ENCODE measurements at regions not wholly inside any gene's neighbourhood (a gene's known extent, or its start where the extent isn't known, plus 50 kb on each side); places are given as distances from the start of the nearest gene placed in this dataset.
"Not testable (repeated sequence)": the region's sequence is repeated elsewhere in the genome, so short reads cannot be mapped to it uniquely, and the experiment has no call there.

DNA sequence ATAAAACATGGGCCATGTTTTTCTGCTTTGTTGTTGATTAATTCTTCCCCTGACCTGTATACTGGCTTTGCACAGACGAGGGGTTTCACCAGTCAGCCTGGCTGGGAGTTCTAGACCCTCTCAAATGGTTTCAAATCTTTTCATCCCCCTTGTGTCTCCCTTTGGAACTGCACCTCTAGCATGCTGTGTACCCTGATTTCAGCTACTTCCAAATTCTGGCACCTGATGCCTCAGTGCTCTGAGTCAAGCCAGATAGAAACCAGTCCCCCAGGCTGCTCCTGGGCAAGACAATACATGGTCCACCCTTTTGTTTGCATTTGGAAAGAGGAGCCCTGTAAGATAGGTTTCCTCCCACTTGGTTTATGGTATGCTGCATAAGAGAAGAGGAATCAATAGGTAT, 290.2 kb downstream of the BTBD3 start:
- no peaks in the 10 kb centered on the region for H3K27me3 Mint-ChIP-seq
- no peak overlapping the region for H3K4me3 Mint-ChIP-seq
- no peak overlapping the region for H3K27ac Mint-ChIP-seq
- H3K4me1 Mint-ChIP-seq: no peaks in the 10 kb centered on the region
- peaks cover 11% of the 10 kb centered on the region for H3K9me3 Mint-ChIP-seq
- H3K36me3 Mint-ChIP-seq (ENCODE audit: low read depth): no peaks in the 10 kb centered on the region
- ATAC-seq (replicated peaks): no peak

DNA sequence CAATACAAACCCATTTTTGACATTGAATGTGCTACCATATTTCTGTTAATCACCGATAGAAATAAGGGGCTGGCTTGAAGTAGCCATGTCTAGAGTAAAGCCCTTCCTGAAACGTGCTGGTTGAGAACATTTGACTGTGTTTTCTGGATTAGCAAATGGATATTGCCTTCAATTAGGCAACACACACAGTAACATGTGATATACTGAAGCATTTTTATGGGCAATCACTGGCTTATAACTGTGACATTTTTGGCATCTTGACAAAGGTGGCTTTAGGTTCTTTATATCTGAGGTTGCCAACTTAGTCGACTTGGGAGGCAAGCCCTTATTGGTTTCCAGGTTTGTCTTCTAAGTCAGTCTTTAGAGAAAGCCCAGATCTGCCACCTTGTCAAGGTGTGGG, 292.9 kb downstream of the BTBD3 start:
- Mint-ChIP-seq H3K9me3 (peaks cover 14% of the 10 kb centered on the region), H3K4me1 (no peaks in the 10 kb centered on the region), H3K36me3 (ENCODE audit: low read depth) (no peaks in the 10 kb centered on the region), H3K27ac (no peak overlapping the region), H3K27me3 (no peaks in the 10 kb centered on the region), H3K4me3 (no peak overlapping the region)
- no peak for ATAC-seq (replicated peaks)

DNA sequence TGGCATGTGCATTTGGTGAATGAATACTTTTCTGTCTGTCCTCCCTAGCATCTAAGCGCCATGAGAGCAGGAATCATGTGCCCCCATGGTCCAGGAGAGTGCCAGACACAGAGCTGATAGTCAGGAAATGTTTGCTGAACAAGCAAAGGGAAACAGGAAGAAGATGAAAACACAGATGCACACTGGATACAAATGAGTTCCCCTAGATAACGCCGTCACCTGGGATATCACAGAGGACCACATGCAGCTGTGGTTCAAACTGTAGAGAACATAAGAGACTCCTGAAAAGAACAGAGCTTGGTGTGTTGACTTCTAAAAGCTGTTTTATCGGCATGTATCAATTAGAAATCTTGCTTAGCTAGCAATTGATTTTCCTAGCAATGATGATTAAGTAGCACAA, 293.7 kb downstream of the BTBD3 start:
- no peak for ATAC-seq (replicated peaks)
- H3K4me1 Mint-ChIP-seq: no peaks in the 10 kb centered on the region
- H3K27me3 Mint-ChIP-seq: no peaks in the 10 kb centered on the region
- peaks cover 16% of the 10 kb centered on the region for H3K9me3 Mint-ChIP-seq
- H3K4me3 Mint-ChIP-seq: no peak overlapping the region
- no peaks in the 10 kb centered on the region for H3K36me3 Mint-ChIP-seq (ENCODE audit: low read depth)
- no peak overlapping the region for H3K27ac Mint-ChIP-seq

DNA sequence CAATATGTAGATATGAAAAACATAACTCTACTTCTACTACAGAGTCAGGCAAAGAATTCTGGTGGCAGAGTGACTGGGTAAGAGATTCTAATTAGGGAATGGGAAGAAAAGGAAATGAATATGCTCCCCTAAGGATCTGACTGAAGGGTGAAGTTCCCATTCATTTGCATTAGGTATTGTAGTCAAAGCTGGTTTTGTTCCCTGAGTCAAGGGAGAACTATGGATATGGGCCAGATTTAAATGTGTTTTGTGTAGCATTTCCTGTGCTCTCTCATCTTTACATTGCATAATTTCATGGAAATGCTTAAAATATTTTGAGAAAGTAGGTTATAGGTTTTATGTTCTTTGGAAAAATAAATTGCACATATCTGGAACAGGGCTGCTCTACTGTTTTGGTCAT, 299.7 kb downstream of the BTBD3 start:
- no peaks in the 10 kb centered on the region for H3K27me3 Mint-ChIP-seq
- no peaks in the 10 kb centered on the region for H3K36me3 Mint-ChIP-seq (ENCODE audit: low read depth)
- no peak overlapping the region for H3K4me3 Mint-ChIP-seq
- H3K9me3 Mint-ChIP-seq: peaks cover 26% of the 10 kb centered on the region
- ATAC-seq (replicated peaks): no peak
- no peak overlapping the region for H3K27ac Mint-ChIP-seq
- H3K4me1 Mint-ChIP-seq: no peaks in the 10 kb centered on the region

DNA sequence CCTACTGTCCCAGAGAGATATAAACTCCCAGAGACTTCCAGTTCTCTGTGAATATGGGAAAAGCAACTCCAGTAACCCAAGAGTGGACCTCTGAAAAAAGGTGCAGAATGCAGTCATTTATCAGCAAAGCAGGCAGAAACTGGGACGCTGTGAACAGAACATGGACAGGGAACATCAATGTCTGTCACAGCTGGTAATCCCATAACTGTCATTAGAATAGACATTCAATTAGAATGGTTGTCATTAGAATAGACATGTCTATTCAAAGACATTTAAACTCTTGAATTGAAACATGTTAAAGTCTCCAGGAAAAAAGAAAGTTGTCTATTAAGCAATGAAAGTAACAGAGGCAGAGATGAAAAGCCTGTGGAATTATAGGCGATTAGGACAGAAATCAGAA, 302.1 kb downstream of the BTBD3 start:
- Mint-ChIP-seq H3K4me1 (no peaks in the 10 kb centered on the region), H3K27ac (no peak overlapping the region), H3K9me3 (peaks cover 29% of the 10 kb centered on the region), H3K4me3 (no peak overlapping the region), H3K36me3 (ENCODE audit: low read depth) (no peaks in the 10 kb centered on the region), H3K27me3 (no peaks in the 10 kb centered on the region)
- ATAC-seq (replicated peaks): no peak

DNA sequence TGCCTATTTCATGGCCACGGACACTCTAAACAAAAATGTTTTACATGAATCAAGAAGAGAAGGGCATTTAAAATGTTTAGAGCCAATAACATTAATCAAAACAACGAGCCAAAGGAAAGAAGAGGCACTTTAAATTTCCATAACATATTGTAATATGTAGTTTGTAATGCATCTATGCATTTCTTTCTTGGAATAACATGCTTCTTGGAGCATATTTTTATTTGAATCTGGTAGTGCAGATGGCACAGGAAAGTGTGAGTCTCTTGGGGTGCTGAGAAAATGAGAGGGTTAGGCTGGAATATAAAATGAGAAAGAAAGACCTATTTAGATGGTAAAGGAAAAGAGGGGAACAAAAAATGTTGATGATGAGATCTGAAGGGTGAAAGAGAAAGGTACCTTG, 305.4 kb downstream of the BTBD3 start:
- Mint-ChIP-seq H3K4me3 (no peak overlapping the region), H3K9me3 (peaks cover 29% of the 10 kb centered on the region), H3K27me3 (no peaks in the 10 kb centered on the region), H3K36me3 (ENCODE audit: low read depth) (no peaks in the 10 kb centered on the region), H3K4me1 (no peaks in the 10 kb centered on the region), H3K27ac (no peak overlapping the region)
- ATAC-seq (replicated peaks): no peak

DNA sequence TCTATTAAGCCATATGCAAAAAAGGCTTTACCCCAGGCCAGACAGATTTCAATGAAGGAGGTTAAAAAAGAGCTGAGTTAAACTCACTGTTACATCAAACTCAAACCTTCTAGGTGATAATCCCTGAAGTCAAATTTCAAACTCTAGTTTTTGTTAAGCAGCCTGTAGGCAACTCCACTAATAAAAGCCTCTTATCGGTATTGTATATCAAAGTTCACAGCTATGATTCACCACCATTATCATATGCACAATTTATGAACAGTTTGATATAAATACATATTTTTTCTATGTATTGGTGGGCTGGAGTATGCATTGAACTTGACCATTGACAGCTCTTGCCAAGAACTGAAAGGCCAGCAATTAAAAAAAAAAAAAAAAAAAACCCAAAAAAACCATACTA, 308.2 kb downstream of the BTBD3 start:
- H3K9me3 Mint-ChIP-seq: peaks cover 26% of the 10 kb centered on the region
- no peak overlapping the region for H3K27ac Mint-ChIP-seq
- no peaks in the 10 kb centered on the region for H3K36me3 Mint-ChIP-seq (ENCODE audit: low read depth)
- ATAC-seq (replicated peaks): no peak
- H3K4me3 Mint-ChIP-seq: no peak overlapping the region
- no peaks in the 10 kb centered on the region for H3K4me1 Mint-ChIP-seq
- no peaks in the 10 kb centered on the region for H3K27me3 Mint-ChIP-seq

DNA sequence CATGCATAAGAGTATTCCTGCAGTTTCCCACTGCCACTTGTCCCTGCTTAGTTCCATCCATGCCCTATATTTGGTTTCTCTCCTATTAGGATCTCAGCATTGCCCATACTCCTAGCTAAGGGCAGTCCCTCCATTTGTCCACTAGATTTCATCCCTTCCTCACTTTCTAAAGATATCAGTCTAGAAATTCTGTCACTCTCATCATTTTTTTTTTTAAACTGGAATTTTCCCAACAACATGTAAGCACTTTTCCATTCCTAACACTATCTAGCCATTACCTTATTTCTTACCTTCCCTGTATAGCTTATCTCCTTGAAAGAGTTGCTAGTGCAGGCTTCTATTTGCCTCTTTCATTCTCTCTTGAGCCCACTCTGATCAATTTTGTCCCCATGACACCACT, 312.2 kb downstream of the BTBD3 start:
- H3K36me3 Mint-ChIP-seq (ENCODE audit: low read depth): no peaks in the 10 kb centered on the region
- H3K27me3 Mint-ChIP-seq: no peaks in the 10 kb centered on the region
- H3K4me3 Mint-ChIP-seq: no peak overlapping the region
- H3K27ac Mint-ChIP-seq: no peak overlapping the region
- ATAC-seq (replicated peaks): no peak
- no peaks in the 10 kb centered on the region for H3K4me1 Mint-ChIP-seq
- peaks cover 16% of the 10 kb centered on the region for H3K9me3 Mint-ChIP-seq

DNA sequence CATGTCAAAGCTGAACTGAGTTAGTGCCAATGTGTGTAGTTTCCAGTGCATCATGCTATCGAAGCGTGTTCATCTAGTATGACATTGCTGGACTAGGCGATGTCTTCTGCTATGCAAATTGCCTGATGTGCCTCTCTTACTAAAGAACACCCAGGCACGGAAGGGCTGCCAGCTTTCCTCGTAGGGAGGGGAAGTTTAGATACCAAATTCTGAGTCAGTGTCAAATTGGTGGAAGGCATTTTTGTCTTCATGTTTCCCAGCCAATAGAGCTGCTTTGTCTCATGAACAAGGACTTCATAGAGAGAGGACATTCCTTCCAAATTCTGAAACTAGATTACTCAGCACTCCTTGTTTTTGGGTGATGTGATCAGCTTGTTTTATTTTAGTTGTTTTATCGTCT, 320.1 kb downstream of the BTBD3 start:
- H3K4me3 Mint-ChIP-seq: no peak overlapping the region
- no peak overlapping the region for H3K27ac Mint-ChIP-seq
- no peaks in the 10 kb centered on the region for H3K27me3 Mint-ChIP-seq
- H3K9me3 Mint-ChIP-seq: peaks cover 15% of the 10 kb centered on the region
- H3K36me3 Mint-ChIP-seq (ENCODE audit: low read depth): no peaks in the 10 kb centered on the region
- ATAC-seq (replicated peaks): no peak
- no peaks in the 10 kb centered on the region for H3K4me1 Mint-ChIP-seq

DNA sequence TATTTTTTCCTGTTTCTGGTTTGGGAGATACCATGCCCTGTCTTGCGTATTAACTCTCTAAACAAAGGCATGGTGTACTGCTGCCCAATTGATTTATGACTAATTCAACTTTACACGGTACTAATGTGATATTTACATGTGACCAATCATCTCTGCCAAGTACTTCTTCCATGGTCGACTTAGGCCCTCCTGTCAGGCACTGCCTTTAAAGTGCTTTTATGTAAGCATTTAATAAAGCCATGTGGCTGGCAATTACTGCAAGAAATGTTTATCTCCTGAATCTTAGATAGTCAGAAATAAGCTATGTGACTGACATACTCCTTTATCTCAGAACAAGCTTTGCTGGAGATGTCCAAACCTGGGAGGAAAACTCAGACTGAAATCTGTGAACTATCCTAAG, 323.4 kb downstream of the BTBD3 start:
- no peak for ATAC-seq (replicated peaks)
- Mint-ChIP-seq H3K27me3 (no peaks in the 10 kb centered on the region), H3K9me3 (peaks cover 24% of the 10 kb centered on the region), H3K36me3 (ENCODE audit: low read depth) (no peaks in the 10 kb centered on the region), H3K4me3 (no peak overlapping the region), H3K27ac (no peak overlapping the region), H3K4me1 (no peaks in the 10 kb centered on the region)

DNA sequence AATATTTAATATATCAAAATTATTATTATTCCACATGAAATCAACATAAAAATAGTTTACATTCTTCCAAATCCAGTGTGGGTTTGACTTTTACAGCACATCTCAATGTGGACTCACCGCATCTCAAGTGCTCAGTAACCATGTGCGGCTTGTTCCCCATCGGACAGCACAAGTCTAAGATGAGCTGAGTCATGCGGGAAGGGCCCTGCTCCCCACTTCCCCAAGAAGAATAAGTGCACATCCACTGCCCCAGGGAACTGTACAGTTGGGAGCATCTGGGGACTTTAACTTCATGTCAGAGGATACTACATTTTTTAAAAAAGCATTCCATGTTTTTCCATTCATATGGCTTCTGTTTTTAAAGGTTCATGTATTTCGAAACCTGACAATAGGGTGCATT, 325.6 kb downstream of the BTBD3 start:
- no peaks in the 10 kb centered on the region for H3K4me1 Mint-ChIP-seq
- no peak overlapping the region for H3K4me3 Mint-ChIP-seq
- no peak for ATAC-seq (replicated peaks)
- no peaks in the 10 kb centered on the region for H3K36me3 Mint-ChIP-seq (ENCODE audit: low read depth)
- H3K9me3 Mint-ChIP-seq: peaks cover 20% of the 10 kb centered on the region
- H3K27ac Mint-ChIP-seq: no peak overlapping the region
- H3K27me3 Mint-ChIP-seq: no peaks in the 10 kb centered on the region

DNA sequence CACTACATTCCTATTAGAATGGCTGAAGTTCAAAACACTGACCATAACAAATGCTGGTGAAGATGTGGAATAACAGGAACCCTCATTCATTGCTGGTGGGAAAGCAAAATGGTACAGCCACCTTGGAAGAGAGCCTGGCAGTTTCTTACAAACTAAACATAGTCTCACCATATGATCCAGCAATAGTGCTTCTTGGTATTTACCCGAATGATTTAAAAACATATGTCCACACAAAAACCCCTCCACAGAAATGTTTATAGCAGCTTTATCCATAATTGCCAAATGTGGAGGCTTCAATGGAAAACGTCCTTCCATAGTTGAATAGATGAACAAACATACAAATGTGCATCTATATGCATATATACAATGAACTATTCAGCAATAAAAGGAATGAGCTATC, 330.8 kb downstream of the BTBD3 start:
- Mint-ChIP-seq H3K27me3 (no peaks in the 10 kb centered on the region), H3K9me3 (peaks cover 17% of the 10 kb centered on the region), H3K4me3 (no peak overlapping the region), H3K4me1 (no peaks in the 10 kb centered on the region), H3K27ac (no peak overlapping the region), H3K36me3 (ENCODE audit: low read depth) (no peaks in the 10 kb centered on the region)
- ATAC-seq (replicated peaks): no peak

DNA sequence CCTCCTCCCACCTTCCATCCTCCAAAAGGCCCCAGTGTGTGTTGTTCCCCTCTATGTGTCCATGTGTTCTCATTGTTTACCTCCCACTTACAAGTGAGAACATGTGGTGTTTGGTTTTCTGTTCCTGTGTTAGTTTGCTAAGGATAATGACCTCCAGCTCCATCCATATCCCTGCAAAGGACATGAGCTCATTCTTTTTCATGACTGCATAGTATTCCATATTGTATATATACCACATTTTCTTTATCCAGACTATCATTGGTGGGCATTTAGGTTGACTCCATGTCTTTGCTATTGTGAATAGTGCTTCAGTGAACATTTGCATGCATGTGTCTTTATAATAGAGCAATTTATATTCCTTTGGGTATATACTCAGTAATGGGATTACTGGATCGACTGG, 333.0 kb downstream of the BTBD3 start:
- not testable (repeated sequence) for H3K4me3 Mint-ChIP-seq; H3K4me1 Mint-ChIP-seq; H3K36me3 Mint-ChIP-seq (ENCODE audit: low read depth); ATAC-seq (replicated peaks); H3K27ac Mint-ChIP-seq; H3K27me3 Mint-ChIP-seq
- peaks cover 14% of the 10 kb centered on the region for H3K9me3 Mint-ChIP-seq

DNA sequence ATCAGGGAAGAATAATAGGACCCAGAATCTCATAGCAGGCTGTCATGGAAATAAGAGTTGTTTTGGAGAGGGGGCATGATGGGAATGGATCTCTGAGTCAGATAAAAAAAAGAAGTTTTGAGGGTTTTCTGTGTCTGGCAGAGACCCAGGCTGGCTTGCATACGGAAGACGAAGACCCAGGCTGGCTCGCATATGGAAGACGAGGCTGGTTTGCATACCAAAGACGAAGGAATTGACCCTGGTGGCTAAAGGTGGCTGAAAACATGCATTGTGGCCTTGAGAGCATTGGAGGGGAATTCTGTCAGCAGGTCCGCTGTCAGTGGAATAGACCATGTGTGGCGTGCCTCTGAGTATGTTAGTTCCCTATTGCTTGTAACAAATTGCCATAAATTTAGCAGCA, 335.1 kb downstream of the BTBD3 start:
- no peaks in the 10 kb centered on the region for H3K27me3 Mint-ChIP-seq
- no peak for ATAC-seq (replicated peaks)
- no peak overlapping the region for H3K27ac Mint-ChIP-seq
- H3K36me3 Mint-ChIP-seq (ENCODE audit: low read depth): no peaks in the 10 kb centered on the region
- H3K4me3 Mint-ChIP-seq: no peak overlapping the region
- no peaks in the 10 kb centered on the region for H3K4me1 Mint-ChIP-seq
- peaks cover 4% of the 10 kb centered on the region for H3K9me3 Mint-ChIP-seq

DNA sequence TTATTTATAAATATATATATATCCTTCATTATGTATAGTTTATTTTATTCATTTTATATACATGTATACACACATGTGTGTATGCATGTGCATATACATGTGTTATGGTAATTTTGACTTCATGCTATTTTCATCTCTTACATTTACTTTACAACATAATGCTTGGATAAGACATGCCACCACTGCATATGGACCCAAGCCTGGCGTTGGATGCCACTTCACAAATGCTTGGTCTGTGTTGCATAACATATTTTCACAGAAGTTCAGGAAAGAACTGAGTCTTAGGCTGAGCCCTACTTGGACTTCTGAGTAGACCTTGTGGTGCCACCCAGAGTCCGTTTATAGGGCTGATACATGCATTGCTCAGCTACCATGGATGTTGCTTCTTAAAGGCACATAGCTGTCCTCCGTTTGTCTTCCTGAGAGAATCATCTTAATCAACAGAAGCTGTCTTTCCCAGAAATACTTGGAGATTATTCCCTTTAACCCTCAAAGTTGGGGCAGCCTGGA, 337.8 kb downstream of the BTBD3 start:
- no peak overlapping the region for H3K4me3 Mint-ChIP-seq
- no peak for ATAC-seq (replicated peaks)
- no peaks in the 10 kb centered on the region for H3K27me3 Mint-ChIP-seq
- no peaks in the 10 kb centered on the region for H3K4me1 Mint-ChIP-seq
- H3K9me3 Mint-ChIP-seq: peaks cover 4% of the 10 kb centered on the region
- no peak overlapping the region for H3K27ac Mint-ChIP-seq
- no peaks in the 10 kb centered on the region for H3K36me3 Mint-ChIP-seq (ENCODE audit: low read depth)

DNA sequence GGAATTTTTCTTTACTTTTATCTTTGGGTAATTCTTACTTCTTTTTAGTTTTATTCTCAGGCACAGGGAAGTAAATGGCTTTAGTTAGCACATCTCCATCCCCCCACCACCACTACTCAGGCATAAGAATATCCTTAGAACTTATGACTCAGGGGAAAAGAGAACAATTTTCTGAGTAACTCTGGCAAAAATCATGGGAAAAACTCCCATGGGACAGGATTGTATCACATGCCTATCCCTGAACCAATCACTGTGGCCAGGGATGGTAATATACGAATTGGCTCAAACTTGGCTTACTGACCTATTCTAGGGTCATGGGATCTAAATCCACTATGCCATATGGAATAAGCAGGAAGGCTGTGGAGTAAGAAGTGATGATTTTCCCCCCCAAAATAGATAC, 339.1 kb downstream of the BTBD3 start:
- no peak overlapping the region for H3K4me3 Mint-ChIP-seq
- H3K27ac Mint-ChIP-seq: no peak overlapping the region
- no peaks in the 10 kb centered on the region for H3K27me3 Mint-ChIP-seq
- peaks cover 4% of the 10 kb centered on the region for H3K9me3 Mint-ChIP-seq
- ATAC-seq (replicated peaks): no peak
- H3K4me1 Mint-ChIP-seq: no peaks in the 10 kb centered on the region
- no peaks in the 10 kb centered on the region for H3K36me3 Mint-ChIP-seq (ENCODE audit: low read depth)

All from activated T-helper 17 cell treated with anti-CD3 and anti-CD28 coated beads, Interleukin-2, amount 50 U/mL, for 72 hours (primary cell).